ENCODE measurements at regions not wholly inside any gene's neighbourhood (a gene's known extent, or its start where the extent isn't known, plus 50 kb on each side); places are given as distances from the start of the nearest gene placed in this dataset.

- DNase-seq (no peak), ATAC-seq (no peak)
- Histone ChIP-seq H3K27me3 (no peaks in the 10 kb centered on the region), H3K27ac (no peak overlapping the region), H3K4me1 (no peaks in the 10 kb centered on the region), H3K36me3 (no peaks in the 10 kb centered on the region), H3K9me3 (peaks cover 0 to 13% of the 10 kb centered on the region in 2 donors), H3K4me3 (no peak overlapping the region)
- no peak for TF ChIP-seq CTCF (IDR thresholded peaks at IDR 0.05)
- intact Hi-C loops (cut with DNase I) = no loop called here
Measured at GRCh38 chr10:36817898-36818297, 307.5 kb upstream of the ANKRD30A start.

GRCh38 chr10:36808625-36809362 is 316.6 kb upstream of the ANKRD30A start:
- no peak for DNase-seq
- Histone ChIP-seq H3K4me3 (no peak overlapping the region), H3K4me1 (no peaks in the 10 kb centered on the region), H3K27me3 (no peaks in the 10 kb centered on the region), H3K36me3 (no peaks in the 10 kb centered on the region), H3K9me3 (no peaks in the 10 kb centered on the region), H3K27ac (no peak overlapping the region)
- no peak for TF ChIP-seq CTCF (IDR thresholded peaks at IDR 0.05)
- intact Hi-C loops (cut with DNase I) = no loop called here
- ATAC-seq = peak; percentile 33

- Histone ChIP-seq H3K9me3 (no peaks in the 10 kb centered on the region), H3K4me1 (peaks cover 5 to 6% of the 10 kb centered on the region in 2 donors), H3K27me3 (no peaks in the 10 kb centered on the region), H3K27ac (peak overlapping the region in 1 of 2 donors; percentile 27), H3K4me3 (no peak overlapping the region), H3K36me3 (no peaks in the 10 kb centered on the region)
- ATAC-seq (peak; percentile 69), DNase-seq (no peak)
- intact Hi-C loops (cut with DNase I) = no loop called here
- no peak for TF ChIP-seq CTCF (IDR thresholded peaks at IDR 0.05)
Measured at GRCh38 chr10:36803229-36803628, 322.2 kb upstream of the ANKRD30A start.

- Histone ChIP-seq H3K36me3 (no peaks in the 10 kb centered on the region), H3K27ac (peak overlapping the region in 1 of 2 donors; percentile 27), H3K4me3 (no peak overlapping the region), H3K9me3 (no peaks in the 10 kb centered on the region), H3K4me1 (peaks cover 5 to 6% of the 10 kb centered on the region in 2 donors), H3K27me3 (no peaks in the 10 kb centered on the region)
- DNase-seq = peak in 3 of 4 donors; percentile 29 to 67 (median 47)
- intact Hi-C loops (cut with DNase I) = no loop called here
- no peak for TF ChIP-seq CTCF (IDR thresholded peaks at IDR 0.05)
- ATAC-seq = peak; percentile 89
Measured at GRCh38 chr10:36802490-36803153, 322.8 kb upstream of the ANKRD30A start.

- no peak for TF ChIP-seq CTCF (IDR thresholded peaks at IDR 0.05)
- DNase-seq (no peak), ATAC-seq (peak; percentile 68)
- no peaks in the 10 kb centered on the region for H3K9me3 ChIP-seq
- H3K36me3 ChIP-seq = no peaks in the 10 kb centered on the region
- H3K27ac ChIP-seq = no peak overlapping the region
- H3K4me1 ChIP-seq = peaks cover 5 to 6% of the 10 kb centered on the region in 2 donors
- H3K27me3 ChIP-seq = no peaks in the 10 kb centered on the region
- H3K4me3 ChIP-seq = no peak overlapping the region
- intact Hi-C loops (cut with DNase I) = no loop called here
Measured at GRCh38 chr10:36801660-36802059, 323.7 kb upstream of the ANKRD30A start.

Measured in left lung (tissue), 4 donors.